CD4-positive, alpha-beta memory T cell (primary cell): ENCODE measurements at regions not wholly inside any gene's neighbourhood (a gene's known extent, or its start where the extent isn't known, plus 50 kb on each side); places are given as distances from the start of the nearest gene placed in this dataset.
"Not testable (repeated sequence)": the region's sequence is repeated elsewhere in the genome, so short reads cannot be mapped to it uniquely, and the experiment has no call there.

Source experiments
- CTCF ChIA-PET: fragments of 350-600 bp; sonication (Branson Sonifier 250); formaldehyde crosslinking; loops from one replicate; lab custom pipeline; 2021; ENCODE audit warnings: inconsistent platforms; ENCODE audit not compliant: partially characterized antibody; lab: Charles Lee
- POLR2A ChIA-PET: fragments of 350-600 bp; sonication (Branson Sonifier 250); formaldehyde crosslinking; loops from one replicate; lab custom pipeline; 2021; ENCODE audit not compliant: partially characterized antibody; lab: Charles Lee
- DNase-seq, 5 donors: peaks; one replicate each; pipeline versions ENCODE4 v3.0.0 to v3.0.0-alpha.2; 2020 to 2022; ENCODE audit warnings: mixed read lengths in 1 of 5
- H3K27ac ChIP-seq: one replicate; pipeline ENCODE4 v1.7.0; 2013; ENCODE audit warnings: low read depth, low read length
- H3K27me3 ChIP-seq: 2 replicates; pipeline ENCODE4 v1.7.0; 2013; ENCODE audit warnings: mild to moderate bottlenecking, low read length, moderate library complexity; ENCODE audit not compliant: insufficient read depth
- H3K36me3 ChIP-seq: 2 replicates; pipeline ENCODE4 v1.7.0; 2013; ENCODE audit warnings: mild to moderate bottlenecking, low read length, moderate library complexity; ENCODE audit not compliant: insufficient read depth
- H3K4me1 ChIP-seq: 2 replicates; pipeline ENCODE4 v1.7.0; 2013; ENCODE audit warnings: mild to moderate bottlenecking, low read length, moderate library complexity; ENCODE audit not compliant: insufficient read depth
- H3K4me3 ChIP-seq, 2 donors: one replicate each; pipeline ENCODE4 v1.7.0; 2013; ENCODE audit warnings: low read length in 2 of 2, mild to moderate bottlenecking in 1 of 2
- H3K9me3 ChIP-seq, 2 donors: one replicate each; pipeline ENCODE4 v1.7.0; 2013; ENCODE audit warnings: low read length in 2 of 2, control low read depth in 1 of 2; ENCODE audit not compliant: control insufficient read depth in 1 of 2
- H3K27ac Mint-ChIP-seq, 7 donors: one replicate each; pipeline ENCODE4 v1.8.0; 2020 to 2021; ENCODE audit warnings: mixed read lengths in 7 of 7, mild to moderate bottlenecking in 6 of 7, inconsistent platforms in 3 of 7, moderate library complexity in 3 of 7
- H3K27me3 Mint-ChIP-seq, 2 donors: one replicate each; pipeline ENCODE4 v1.8.0; 2020 to 2021; ENCODE audit warnings: mixed read lengths in 2 of 2
- H3K36me3 Mint-ChIP-seq, 2 donors: one replicate each; pipeline ENCODE4 v1.8.0; 2020 to 2021; ENCODE audit warnings: mixed read lengths in 2 of 2, inconsistent platforms in 1 of 2, mild to moderate bottlenecking in 1 of 2
- H3K4me1 Mint-ChIP-seq, 4 donors: one replicate each; pipeline ENCODE4 v1.8.0; 2020 to 2021; ENCODE audit warnings: mixed read lengths in 4 of 4, mild to moderate bottlenecking in 1 of 4
- H3K4me3 Mint-ChIP-seq, 8 donors: one replicate each; pipeline ENCODE4 v1.8.0; 2020 to 2021; ENCODE audit warnings: mixed read lengths in 8 of 8, mild to moderate bottlenecking in 7 of 8, moderate library complexity in 6 of 8, inconsistent platforms in 3 of 8
- H3K9me3 Mint-ChIP-seq, 8 donors: one replicate each; pipeline ENCODE4 v1.8.0; 2020 to 2021; ENCODE audit warnings: mixed read lengths in 8 of 8, mild to moderate bottlenecking in 5 of 8, inconsistent platforms in 3 of 8, moderate library complexity in 1 of 8
- intact Hi-C: fragments of 100-400 bp; cut with micrococcal nuclease; formaldehyde crosslinking; loops from one replicate; pipeline ENCODE4 v1.15.1; 2023

GRCh38 chrX:97895751-97896150 lies 1012.0 kb downstream of the RPA4 start:
- intact Hi-C loops, result no loop called here
- Histone ChIP-seq H3K4me3 (no peak overlapping the region), H3K36me3 (no peaks in the 10 kb centered on the region), H3K9me3 (no peaks in the 10 kb centered on the region), H3K27me3 (no peaks in the 10 kb centered on the region), H3K4me1 (no peaks in the 10 kb centered on the region), H3K27ac (no peak overlapping the region)
- no peaks in the 10 kb centered on the region for H3K4me1 Mint-ChIP-seq
- DNase-seq, result no peak
- H3K9me3 Mint-ChIP-seq, result peaks cover 0 to 6% (median 0%) of the 10 kb centered on the region in 8 donors
- H3K36me3 Mint-ChIP-seq, result no peaks in the 10 kb centered on the region
- ChIA-PET CTCF (no interaction called here), POLR2A (no interaction called here)
- no peak overlapping the region for H3K27ac Mint-ChIP-seq
- H3K27me3 Mint-ChIP-seq, result no peaks in the 10 kb centered on the region
- H3K4me3 Mint-ChIP-seq, result no peak overlapping the region

- Mint-ChIP-seq H3K27ac (no peak overlapping the region), H3K27me3 (no peaks in the 10 kb centered on the region), H3K4me3 (no peak overlapping the region), H3K36me3 (no peaks in the 10 kb centered on the region), H3K9me3 (peaks cover 0 to 7% (median 0%) of the 10 kb centered on the region in 8 donors), H3K4me1 (no peaks in the 10 kb centered on the region)
- H3K27me3 ChIP-seq, result no peaks in the 10 kb centered on the region
- H3K27ac ChIP-seq, result no peak overlapping the region
- no peaks in the 10 kb centered on the region for H3K4me1 ChIP-seq
- ChIA-PET POLR2A (no interaction called here), CTCF (no interaction called here)
- H3K4me3 ChIP-seq, result no peak overlapping the region
- no peaks in the 10 kb centered on the region for H3K36me3 ChIP-seq
- intact Hi-C loops, result no loop called here
- no peak for DNase-seq
- H3K9me3 ChIP-seq, result no peaks in the 10 kb centered on the region
Measured at GRCh38 chrX:97897998-97898397, 1014.3 kb downstream of the RPA4 start.

GRCh38 chrX:97898798-97899197 lies 1015.1 kb downstream of the RPA4 start:
- H3K27ac Mint-ChIP-seq, result no peak overlapping the region
- H3K27me3 Mint-ChIP-seq, result no peaks in the 10 kb centered on the region
- H3K4me1 Mint-ChIP-seq, result no peaks in the 10 kb centered on the region
- no peaks in the 10 kb centered on the region for H3K36me3 Mint-ChIP-seq
- Histone ChIP-seq H3K4me3 (no peak overlapping the region), H3K27me3 (no peaks in the 10 kb centered on the region), H3K36me3 (no peaks in the 10 kb centered on the region), H3K27ac (no peak overlapping the region), H3K4me1 (no peaks in the 10 kb centered on the region), H3K9me3 (no peaks in the 10 kb centered on the region)
- H3K4me3 Mint-ChIP-seq, result no peak overlapping the region
- POLR2A ChIA-PET, result no interaction called here
- DNase-seq, result no peak
- H3K9me3 Mint-ChIP-seq, result peaks cover 0 to 7% (median 0%) of the 10 kb centered on the region in 8 donors
- intact Hi-C loops, result no loop called here
- CTCF ChIA-PET, result no interaction called here

- no peaks in the 10 kb centered on the region for H3K36me3 Mint-ChIP-seq
- Histone ChIP-seq H3K9me3 (no peaks in the 10 kb centered on the region), H3K36me3 (no peaks in the 10 kb centered on the region), H3K4me3 (no peak overlapping the region), H3K27me3 (no peaks in the 10 kb centered on the region), H3K27ac (no peak overlapping the region), H3K4me1 (no peaks in the 10 kb centered on the region)
- peaks cover 0 to 3% (median 0%) of the 10 kb centered on the region in 8 donors for H3K9me3 Mint-ChIP-seq
- no peaks in the 10 kb centered on the region for H3K27me3 Mint-ChIP-seq
- H3K27ac Mint-ChIP-seq, result no peak overlapping the region
- ChIA-PET CTCF (no interaction called here), POLR2A (no interaction called here)
- DNase-seq, result no peak
- H3K4me1 Mint-ChIP-seq, result peaks cover 0 to 5% (median 0%) of the 10 kb centered on the region in 4 donors
- intact Hi-C loops, result no loop called here
- H3K4me3 Mint-ChIP-seq, result no peak overlapping the region
Measured at GRCh38 chrX:97907791-97908190, 1024.1 kb downstream of the RPA4 start.

- no peaks in the 10 kb centered on the region for H3K4me1 ChIP-seq
- ChIA-PET POLR2A (no interaction called here), CTCF (no interaction called here)
- H3K27ac ChIP-seq, result no peak overlapping the region
- H3K27me3 ChIP-seq, result no peaks in the 10 kb centered on the region
- H3K36me3 ChIP-seq, result no peaks in the 10 kb centered on the region
- Mint-ChIP-seq H3K4me1 (peaks cover 0 to 5% (median 0%) of the 10 kb centered on the region in 4 donors), H3K9me3 (peaks cover 0 to 3% (median 0%) of the 10 kb centered on the region in 8 donors), H3K27ac (no peak overlapping the region), H3K27me3 (no peaks in the 10 kb centered on the region), H3K36me3 (no peaks in the 10 kb centered on the region), H3K4me3 (no peak overlapping the region)
- DNase-seq, result no peak
- H3K4me3 ChIP-seq, result no peak overlapping the region
- no peaks in the 10 kb centered on the region for H3K9me3 ChIP-seq
- intact Hi-C loops, result no loop called here
Measured at GRCh38 chrX:97909245-97909644, 1025.5 kb downstream of the RPA4 start.

GRCh38 chrX:97915390-97915789 lies 1031.7 kb downstream of the RPA4 start:
- H3K4me1 Mint-ChIP-seq, H3K4me1 ChIP-seq, H3K27me3 Mint-ChIP-seq, H3K9me3 Mint-ChIP-seq, H3K4me3 Mint-ChIP-seq, H3K36me3 ChIP-seq, intact Hi-C loops, CTCF ChIA-PET, H3K36me3 Mint-ChIP-seq, POLR2A ChIA-PET, DNase-seq, H3K27ac ChIP-seq, H3K27me3 ChIP-seq, H3K27ac Mint-ChIP-seq, H3K9me3 ChIP-seq, H3K4me3 ChIP-seq: not testable (repeated sequence)

GRCh38 chrX:97921223-97921622 lies 1037.5 kb downstream of the RPA4 start:
- not testable (repeated sequence) for H3K4me3 Mint-ChIP-seq, H3K27ac Mint-ChIP-seq, H3K27me3 Mint-ChIP-seq

GRCh38 chrX:97931586-97931985 lies 1047.9 kb downstream of the RPA4 start:
- no peak overlapping the region for H3K4me3 Mint-ChIP-seq
- H3K27me3 Mint-ChIP-seq, result no peaks in the 10 kb centered on the region
- no peak for DNase-seq
- POLR2A ChIA-PET, result no interaction called here
- no peaks in the 10 kb centered on the region for H3K36me3 Mint-ChIP-seq
- no peak overlapping the region for H3K4me3 ChIP-seq
- no peaks in the 10 kb centered on the region for H3K9me3 ChIP-seq
- H3K4me1 Mint-ChIP-seq, result no peaks in the 10 kb centered on the region
- no peaks in the 10 kb centered on the region for H3K4me1 ChIP-seq
- H3K27ac ChIP-seq, result no peak overlapping the region
- no peak overlapping the region for H3K27ac Mint-ChIP-seq
- CTCF ChIA-PET, result no interaction called here
- intact Hi-C loops, result no loop called here
- peaks cover 0 to 5% (median 0%) of the 10 kb centered on the region in 8 donors for H3K9me3 Mint-ChIP-seq
- no peaks in the 10 kb centered on the region for H3K36me3 ChIP-seq
- no peaks in the 10 kb centered on the region for H3K27me3 ChIP-seq

More at GRCh38 chrX:97921223-97921622, 1037.5 kb downstream of the RPA4 start:
- H3K36me3 Mint-ChIP-seq, POLR2A ChIA-PET, DNase-seq, H3K27me3 ChIP-seq, H3K4me3 ChIP-seq, H3K27ac ChIP-seq, H3K36me3 ChIP-seq, H3K9me3 Mint-ChIP-seq, CTCF ChIA-PET, H3K4me1 Mint-ChIP-seq, H3K9me3 ChIP-seq, intact Hi-C loops, H3K4me1 ChIP-seq: not testable (repeated sequence)
